Endothelial cell of umbilical vein (primary cell): ENCODE measurements at regions not wholly inside any gene's neighbourhood (a gene's known extent, or its start where the extent isn't known, plus 50 kb on each side); places are given as distances from the start of the nearest gene placed in this dataset.

Source experiments
- BruUV-seq: library from RNA; stranded (reverse); fragments of 400-500 nt; replicated peaks from 2 replicates; lab custom pipeline; 2021; lab: Mats Ljungman, UMichigan
- CTCF ChIA-PET: fragments of 300-600, 350-600 bp; sonication (Branson Sonifier 250); formaldehyde crosslinking; loops from one replicate; lab custom pipeline; 2021; ENCODE audit warnings: antibody characterized with exemption, inconsistent platforms; lab: Charles Lee
- POLR2A ChIA-PET: fragments of 300-600, 350-600 bp; sonication (Branson Sonifier 250); formaldehyde crosslinking; loops from one replicate; lab custom pipeline; 2021; ENCODE audit warnings: antibody characterized with exemption, inconsistent platforms; lab: Charles Lee
- DNase-seq: peaks from one replicate; pipeline ENCODE4 v3.0.0-alpha.2; 2011; ENCODE audit warnings: low read depth, low spot score
- FAIRE-seq: peaks from 2 replicates; lab custom pipeline; 2011; peaks lifted over from hg19 to GRCh38; lab: Jason Lieb, UNC
- H2AFZ ChIP-seq: 2 replicates; pipeline ENCODE4 v1.6.0; 2012; ENCODE audit warnings: low read depth, low read length, control low read depth, inconsistent platforms
- H3K27ac ChIP-seq: 2 replicates; pipeline ENCODE4 v1.5.1; 2011; ENCODE audit warnings: low read depth, mild to moderate bottlenecking, control low read depth, low read length, moderate library complexity; ENCODE audit not compliant: insufficient read depth
- H3K27me3 ChIP-seq, 2 experiments: 2 replicates each; pipeline versions ENCODE4 v1.6.0 to v1.6.1; 2011; ENCODE audit warnings: low read length in 2 of 2, mixed read lengths in 1 of 2; ENCODE audit not compliant: control insufficient read depth in 2 of 2, insufficient read depth in 2 of 2
- H3K36me3 ChIP-seq, 2 experiments: 2 replicates in 1 of 2; 3 replicates in 1 of 2; pipeline ENCODE4 v1.5.1; 2011; ENCODE audit warnings: low read length in 2 of 2, mild to moderate bottlenecking in 1 of 2, moderate library complexity in 1 of 2; ENCODE audit not compliant: control insufficient read depth in 2 of 2, insufficient read depth in 2 of 2; ENCODE audit errors: extremely low read depth in 1 of 2
- H3K4me1 ChIP-seq: 3 replicates; pipeline ENCODE4 v1.5.1; 2011; ENCODE audit warnings: mild to moderate bottlenecking, low read length; ENCODE audit not compliant: control insufficient read depth, insufficient read depth; ENCODE audit errors: extremely low read depth
- H3K4me2 ChIP-seq: 2 replicates; pipeline ENCODE4 v1.6.1; 2011; ENCODE audit warnings: low read length, control low read depth, mixed read lengths; ENCODE audit not compliant: insufficient read depth
- H3K4me3 ChIP-seq, 3 experiments: fragments of 200-600 bp in 1 of 3; sonication (generic), shearing (Covaris generic) in 1 of 3; replicated peaks in 1 of 3; 2 replicates each; pipeline ENCODE4 v1.5.1; 2011 to 2016; ENCODE audit warnings: control low read depth in 3 of 3, low read length in 3 of 3, mild to moderate bottlenecking in 2 of 3, inconsistent platforms in 1 of 3, low read depth in 1 of 3, moderate library complexity in 1 of 3; ENCODE audit not compliant: insufficient read depth in 1 of 3
- H3K79me2 ChIP-seq: 2 replicates; pipeline ENCODE4 v1.6.0; 2012; ENCODE audit warnings: low read length, inconsistent platforms; ENCODE audit not compliant: control insufficient read depth, insufficient read depth
- H3K9ac ChIP-seq: replicated peaks from 2 replicates; pipeline ENCODE3; 2011; ENCODE audit warnings: low read length, control low read depth; ENCODE audit not compliant: insufficient read depth; ENCODE audit errors: extremely low read depth
- H3K9me1 ChIP-seq: replicated peaks from 3 replicates; pipeline ENCODE4 v1.6.0; 2011; ENCODE audit warnings: mild to moderate bottlenecking, low read length; ENCODE audit not compliant: control insufficient read depth, insufficient read depth; ENCODE audit errors: extremely low read depth
- H3K9me3 ChIP-seq: replicated peaks from 2 replicates; pipeline ENCODE4 v1.5.1; 2012; ENCODE audit warnings: low read length, inconsistent platforms; ENCODE audit not compliant: control insufficient read depth, insufficient read depth
- H4K20me1 ChIP-seq: replicated peaks from 2 replicates; pipeline ENCODE3; 2011; ENCODE audit warnings: mild to moderate bottlenecking, low read length; ENCODE audit not compliant: control insufficient read depth, insufficient read depth; ENCODE audit errors: extremely low read depth
- CTCF ChIP-seq, 2 donors: IDR thresholded peaks; 1 replicate in 1 of 2; 2 replicates in 1 of 2; pipeline ENCODE4 v1.5.1; 2011; ENCODE audit warnings: low read length in 2 of 2, mild to moderate bottlenecking in 2 of 2, moderate library complexity in 2 of 2, control low read depth in 1 of 2, inconsistent platforms in 1 of 2, low read depth in 1 of 2; ENCODE audit not compliant: insufficient read depth in 1 of 2; ENCODE audit errors: extremely low read depth in 1 of 2
- EZH2 ChIP-seq: IDR thresholded peaks from 2 replicates; pipeline ENCODE4 v1.6.1; 2012; ENCODE audit warnings: borderline replicate concordance, low read depth, mild to moderate bottlenecking, moderate library complexity, low read length, inconsistent platforms; ENCODE audit not compliant: severe bottlenecking
- FOS ChIP-seq: IDR thresholded peaks from 2 replicates; pipeline ENCODE4 v1.6.1; 2011; ENCODE audit warnings: mild to moderate bottlenecking, low read length, moderate library complexity, borderline replicate concordance; ENCODE audit not compliant: insufficient read depth
- GATA2 ChIP-seq: IDR thresholded peaks from 2 replicates; pipeline ENCODE4 v1.7.0; 2011; ENCODE audit warnings: low read depth, mild to moderate bottlenecking, moderate library complexity, mixed read lengths, low read length; ENCODE audit not compliant: insufficient read length, insufficient read depth
- JUN ChIP-seq: IDR thresholded peaks from 2 replicates; pipeline ENCODE4 v1.6.1; 2011; ENCODE audit warnings: borderline replicate concordance, low read depth; ENCODE audit not compliant: insufficient read length, insufficient read depth
- MYC ChIP-seq: IDR thresholded peaks from one replicate; pipeline ENCODE4 v1.6.1; 2011; ENCODE audit warnings: mild to moderate bottlenecking, low read depth, low read length
- POLR2A ChIP-seq: IDR thresholded peaks from 2 replicates; pipeline ENCODE4 v1.6.1; 2012; ENCODE audit warnings: low read depth, mild to moderate bottlenecking, control low read depth, low read length
- POLR2AphosphoS5 ChIP-seq: IDR thresholded peaks from 2 replicates; pipeline ENCODE4 v1.6.1; 2012; ENCODE audit warnings: low read depth, mild to moderate bottlenecking, control low read depth, low read length, moderate library complexity; ENCODE audit not compliant: insufficient read depth
- dilution Hi-C: fragments of 300-500 bp; cut with MboI; formaldehyde crosslinking; loops from one replicate; pipeline ENCODE4 v1.15.0; 2019; ENCODE audit warnings: low sequenced_read_pairs; ENCODE audit not compliant: extremely low pct_ligation_motif_present
- intact Hi-C: fragments of 100-400 bp; cut with micrococcal nuclease; formaldehyde crosslinking; loops from one replicate; pipeline ENCODE4 v1.10.0; 2022
- TF ChIP-seq, protein P1 (sequence below): IDR thresholded peaks from 2 replicates; pipeline ENCODE4 v1.6.1; 2011; ENCODE audit not compliant: insufficient read depth, insufficient read length

DNA sequence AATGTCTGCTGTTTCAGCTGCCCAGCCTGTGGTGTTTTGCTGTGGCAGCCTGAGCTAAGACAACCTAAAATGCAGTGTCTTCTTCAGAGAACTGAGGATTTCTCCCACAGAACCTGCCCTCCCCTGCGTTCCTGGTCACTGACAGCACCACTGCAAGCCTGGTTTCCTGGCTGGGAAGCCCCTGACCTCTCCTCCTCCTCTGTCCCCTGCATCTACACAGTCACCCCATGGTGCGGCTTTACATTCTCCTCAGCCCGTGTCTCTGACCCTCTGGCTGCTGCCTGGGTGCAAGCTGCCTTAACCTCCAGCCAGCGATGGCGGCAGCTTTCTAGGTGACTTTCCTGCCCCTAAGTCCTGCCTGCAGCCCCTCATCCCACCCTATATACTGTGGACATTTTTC is 337.3 kb upstream of the ZNF32 start:
- intact Hi-C loops (no loop called here), dilution Hi-C loops (no loop called here)
- TF ChIP-seq POLR2AphosphoS5 (no peak), CTCF (IDR thresholded peaks at IDR 0.05; ENCODE audit: extremely low read depth in 1 of 2, insufficient read depth in 1 of 2, low read depth in 1 of 2, low read length in 2 of 2) (no peak), FOS (no peak)
- TF ChIP-seq, protein P1, sequence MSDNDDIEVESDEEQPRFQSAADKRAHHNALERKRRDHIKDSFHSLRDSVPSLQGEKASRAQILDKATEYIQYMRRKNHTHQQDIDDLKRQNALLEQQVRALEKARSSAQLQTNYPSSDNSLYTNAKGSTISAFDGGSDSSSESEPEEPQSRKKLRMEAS: no peak
- Histone ChIP-seq H3K9me3 (no peaks in the 10 kb centered on the region), H3K36me3 (no peaks in the 10 kb centered on the region), H3K79me2 (no peaks in the 10 kb centered on the region), H2AFZ (no peak overlapping the region), H3K9ac (no peak overlapping the region), H3K9me1 (no peaks in the 10 kb centered on the region), H3K4me1 (no peaks in the 10 kb centered on the region), H3K4me2 (no peak overlapping the region), H4K20me1 (no peaks in the 10 kb centered on the region), H3K27me3 (no peaks in the 10 kb centered on the region), H3K27ac (no peak overlapping the region), H3K4me3 (no peak overlapping the region)
- DNase-seq (no peak), FAIRE-seq (no peak)
- ChIA-PET CTCF (no interaction called here), POLR2A (no interaction called here)
- no TSS peak for BruUV-seq

GRCh38 chr10:43983856-43984271 is 335.2 kb upstream of the ZNF32 start:
- no peaks in the 10 kb centered on the region for H4K20me1 ChIP-seq
- CTCF ChIA-PET: no interaction called here
- no peak overlapping the region for H3K9ac ChIP-seq
- intact Hi-C loops (no loop called here), dilution Hi-C loops (no loop called here)
- FAIRE-seq: no peak
- BruUV-seq: no TSS peak
- H2AFZ ChIP-seq: no peak overlapping the region
- H3K27ac ChIP-seq: no peak overlapping the region
- no peak for TF ChIP-seq JUN
- TF ChIP-seq, protein P1: no peak
- TF ChIP-seq FOS: no peak
- TF ChIP-seq GATA2: no peak
- TF ChIP-seq POLR2A: no peak
- no peak for TF ChIP-seq EZH2
- no peak for TF ChIP-seq CTCF (IDR thresholded peaks at IDR 0.05; ENCODE audit: extremely low read depth in 1 of 2, insufficient read depth in 1 of 2, low read depth in 1 of 2, low read length in 2 of 2)
- no peak for TF ChIP-seq POLR2AphosphoS5
- no peak for TF ChIP-seq MYC
- POLR2A ChIA-PET: no interaction called here
- peaks cover 5% of the 10 kb centered on the region for H3K4me1 ChIP-seq
- H3K27me3 ChIP-seq: no peaks in the 10 kb centered on the region
- no peak for DNase-seq
- no peaks in the 10 kb centered on the region for H3K79me2 ChIP-seq
- no peaks in the 10 kb centered on the region for H3K9me3 ChIP-seq
- no peak overlapping the region for H3K4me2 ChIP-seq
- H3K36me3 ChIP-seq: no peaks in the 10 kb centered on the region
- no peaks in the 10 kb centered on the region for H3K9me1 ChIP-seq
- H3K4me3 ChIP-seq: no peak overlapping the region
